ENCODE measurements at regions not wholly inside any gene's neighbourhood (a gene's known extent, or its start where the extent isn't known, plus 50 kb on each side); places are given as distances from the start of the nearest gene placed in this dataset.

DNA sequence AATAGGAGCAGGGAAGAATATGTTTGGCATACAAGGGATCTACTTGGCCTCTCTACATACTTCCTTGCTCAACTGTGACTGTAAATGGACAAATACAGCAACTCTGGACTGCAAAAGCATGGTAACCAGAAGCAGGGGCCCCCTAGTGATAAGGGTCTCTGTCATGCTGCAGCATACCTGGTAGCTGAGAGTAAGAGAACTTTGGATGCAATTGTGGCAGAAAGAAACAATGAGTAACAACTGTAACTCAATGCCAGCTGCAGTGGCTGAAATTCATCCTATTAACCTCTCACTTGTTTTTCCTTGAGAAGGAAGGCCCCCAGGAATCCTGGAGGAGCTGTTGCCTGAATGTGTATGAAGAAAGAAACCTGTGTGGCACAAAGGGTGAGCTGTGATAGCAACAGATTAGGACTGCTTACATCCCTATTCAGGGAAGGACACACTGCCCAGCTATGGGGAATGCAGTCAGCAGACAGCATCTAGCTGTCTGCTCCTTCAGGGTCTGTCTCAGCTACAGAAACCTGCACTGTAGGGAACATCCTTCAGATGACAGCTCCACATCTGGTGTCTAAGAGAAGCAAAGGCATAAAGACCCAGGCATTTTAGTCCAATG lies 468.1 kb upstream of the ACTBL2 start:
- H3K27me3 ChIP-seq (ENCODE audit: control insufficient read depth, insufficient read depth, low read length) = no peaks in the 10 kb centered on the region
- H3K36me3 ChIP-seq (ENCODE audit: control insufficient read depth, insufficient read depth, low read length) = no peaks in the 10 kb centered on the region
- no peaks in the 10 kb centered on the region for H3K4me1 ChIP-seq (ENCODE audit: control insufficient read depth, insufficient read depth, low read length, poor library complexity, severe bottlenecking)
- H3K27ac Mint-ChIP-seq = no peak overlapping the region
- H3K4me3 ChIP-seq (ENCODE audit: low read depth, low read length) = no peak overlapping the region
- H3K36me3 Mint-ChIP-seq = no peaks in the 10 kb centered on the region
- H3K4me1 Mint-ChIP-seq = no peaks in the 10 kb centered on the region
- no peaks in the 10 kb centered on the region for H3K9me3 ChIP-seq (ENCODE audit: control insufficient read depth in 2 of 2, low read length in 2 of 2)
- H3K9me3 Mint-ChIP-seq = peaks cover 0 to 3% (median 0%) of the 10 kb centered on the region in 7 donors
- no peak for DNase-seq
- H3K27ac ChIP-seq (ENCODE audit: insufficient read depth, low read length, poor library complexity, severe bottlenecking) = no peak overlapping the region
- no peak for ATAC-seq (ENCODE audit: low read depth in 2 of 2)
- H3K4me3 Mint-ChIP-seq = no peak overlapping the region
- no peaks in the 10 kb centered on the region for H3K27me3 Mint-ChIP-seq

DNA sequence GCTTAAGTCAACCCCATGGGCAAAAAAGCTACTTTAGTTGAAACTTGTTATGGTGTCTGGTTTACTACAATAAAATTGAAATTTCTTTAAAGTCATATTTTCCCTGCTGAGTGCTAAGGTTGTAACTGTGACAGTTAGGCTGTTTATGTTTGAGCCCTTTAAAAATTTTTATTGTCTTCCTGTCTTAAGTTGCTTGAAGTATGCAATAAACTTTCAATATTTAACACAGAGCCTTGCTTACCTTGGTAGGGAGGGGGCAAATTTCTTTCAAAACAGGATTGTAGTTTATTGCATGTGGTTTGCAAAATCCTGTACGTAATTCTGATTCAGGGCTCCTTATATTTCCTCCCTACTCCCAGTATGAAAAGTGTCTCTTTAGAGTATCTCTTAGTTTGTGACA lies 465.5 kb upstream of the ACTBL2 start:
- Mint-ChIP-seq H3K36me3 (no peaks in the 10 kb centered on the region), H3K4me1 (no peaks in the 10 kb centered on the region), H3K9me3 (peaks cover 0 to 4% (median 2%) of the 10 kb centered on the region in 7 donors), H3K27me3 (no peaks in the 10 kb centered on the region), H3K4me3 (no peak overlapping the region), H3K27ac (no peak overlapping the region)
- no peak for ATAC-seq (ENCODE audit: low read depth in 2 of 2)
- no peak overlapping the region for H3K4me3 ChIP-seq (ENCODE audit: low read depth, low read length)
- H3K27me3 ChIP-seq (ENCODE audit: control insufficient read depth, insufficient read depth, low read length) = no peaks in the 10 kb centered on the region
- no peaks in the 10 kb centered on the region for H3K36me3 ChIP-seq (ENCODE audit: control insufficient read depth, insufficient read depth, low read length)
- DNase-seq = no peak
- no peaks in the 10 kb centered on the region for H3K4me1 ChIP-seq (ENCODE audit: control insufficient read depth, insufficient read depth, low read length, poor library complexity, severe bottlenecking)
- H3K9me3 ChIP-seq (ENCODE audit: control insufficient read depth in 2 of 2, low read length in 2 of 2) = no peaks in the 10 kb centered on the region
- no peak overlapping the region for H3K27ac ChIP-seq (ENCODE audit: insufficient read depth, low read length, poor library complexity, severe bottlenecking)

- no peak overlapping the region for H3K4me3 Mint-ChIP-seq
- Histone ChIP-seq H3K36me3 (ENCODE audit: control insufficient read depth, insufficient read depth, low read length) (no peaks in the 10 kb centered on the region), H3K9me3 (ENCODE audit: control insufficient read depth in 2 of 2, low read length in 2 of 2) (no peaks in the 10 kb centered on the region), H3K27ac (ENCODE audit: insufficient read depth, low read length, poor library complexity, severe bottlenecking) (no peak overlapping the region), H3K4me3 (ENCODE audit: low read depth, low read length) (no peak overlapping the region), H3K4me1 (ENCODE audit: control insufficient read depth, insufficient read depth, low read length, poor library complexity, severe bottlenecking) (no peaks in the 10 kb centered on the region), H3K27me3 (ENCODE audit: control insufficient read depth, insufficient read depth, low read length) (no peaks in the 10 kb centered on the region)
- H3K36me3 Mint-ChIP-seq = no peaks in the 10 kb centered on the region
- H3K4me1 Mint-ChIP-seq = no peaks in the 10 kb centered on the region
- H3K27me3 Mint-ChIP-seq = no peaks in the 10 kb centered on the region
- no peak for ATAC-seq (ENCODE audit: low read depth in 2 of 2)
- H3K27ac Mint-ChIP-seq = no peak overlapping the region
- H3K9me3 Mint-ChIP-seq = peaks cover 0 to 4% (median 2%) of the 10 kb centered on the region in 7 donors
- DNase-seq = no peak
Observed at GRCh38 chr5:57947181-57947580, 464.6 kb upstream of the ACTBL2 start.

DNA sequence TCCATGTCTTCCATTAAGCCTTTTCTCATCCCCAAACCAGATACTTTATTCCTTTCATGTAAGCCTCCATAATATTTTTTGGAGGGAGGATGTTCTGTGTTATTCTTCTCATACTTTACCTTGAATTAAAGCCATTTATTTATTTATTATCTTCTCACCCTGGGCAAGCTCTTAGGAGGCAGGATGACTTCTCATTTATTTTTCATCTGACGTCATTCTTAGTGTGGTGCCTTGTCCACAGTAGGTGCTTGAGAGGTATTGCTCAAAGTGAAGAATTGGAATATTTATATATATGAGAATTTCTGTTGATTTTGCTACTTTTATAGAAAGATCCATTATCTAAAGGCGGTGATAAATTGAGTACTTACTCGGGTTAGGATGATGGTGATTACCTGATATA lies 458.3 kb upstream of the ACTBL2 start:
- H3K9me3 ChIP-seq (ENCODE audit: control insufficient read depth in 2 of 2, low read length in 2 of 2) = no peaks in the 10 kb centered on the region
- peaks cover 1% of the 10 kb centered on the region for H3K27me3 Mint-ChIP-seq
- no peaks in the 10 kb centered on the region for H3K36me3 Mint-ChIP-seq

GRCh38 chr5:57940236-57940635 lies 457.6 kb upstream of the ACTBL2 start:
- Mint-ChIP-seq H3K4me1 (no peaks in the 10 kb centered on the region), H3K9me3 (peaks cover 0 to 13% (median 3%) of the 10 kb centered on the region in 7 donors), H3K4me3 (no peak overlapping the region), H3K27ac (no peak overlapping the region), H3K36me3 (no peaks in the 10 kb centered on the region), H3K27me3 (peaks cover 4% of the 10 kb centered on the region)
- no peak overlapping the region for H3K27ac ChIP-seq (ENCODE audit: insufficient read depth, low read length, poor library complexity, severe bottlenecking)
- DNase-seq (no peak), ATAC-seq (ENCODE audit: low read depth in 2 of 2) (no peak)
- H3K4me3 ChIP-seq (ENCODE audit: low read depth, low read length) = no peak overlapping the region
- H3K9me3 ChIP-seq (ENCODE audit: control insufficient read depth in 2 of 2, low read length in 2 of 2) = no peaks in the 10 kb centered on the region
- no peaks in the 10 kb centered on the region for H3K36me3 ChIP-seq (ENCODE audit: control insufficient read depth, insufficient read depth, low read length)
- no peaks in the 10 kb centered on the region for H3K27me3 ChIP-seq (ENCODE audit: control insufficient read depth, insufficient read depth, low read length)
- no peaks in the 10 kb centered on the region for H3K4me1 ChIP-seq (ENCODE audit: control insufficient read depth, insufficient read depth, low read length, poor library complexity, severe bottlenecking)

More for the DNA sequence above, 458.3 kb upstream of the ACTBL2 start:
- Histone ChIP-seq H3K36me3 (ENCODE audit: control insufficient read depth, insufficient read depth, low read length) (no peaks in the 10 kb centered on the region), H3K27me3 (ENCODE audit: control insufficient read depth, insufficient read depth, low read length) (no peaks in the 10 kb centered on the region), H3K4me1 (ENCODE audit: control insufficient read depth, insufficient read depth, low read length, poor library complexity, severe bottlenecking) (no peaks in the 10 kb centered on the region), H3K4me3 (ENCODE audit: low read depth, low read length) (no peak overlapping the region), H3K27ac (ENCODE audit: insufficient read depth, low read length, poor library complexity, severe bottlenecking) (no peak overlapping the region)
- H3K9me3 Mint-ChIP-seq = peaks cover 0 to 9% (median 3%) of the 10 kb centered on the region in 7 donors
- no peaks in the 10 kb centered on the region for H3K4me1 Mint-ChIP-seq
- no peak for DNase-seq
- no peak overlapping the region for H3K4me3 Mint-ChIP-seq
- no peak overlapping the region for H3K27ac Mint-ChIP-seq
- ATAC-seq (ENCODE audit: low read depth in 2 of 2) = no peak

DNA sequence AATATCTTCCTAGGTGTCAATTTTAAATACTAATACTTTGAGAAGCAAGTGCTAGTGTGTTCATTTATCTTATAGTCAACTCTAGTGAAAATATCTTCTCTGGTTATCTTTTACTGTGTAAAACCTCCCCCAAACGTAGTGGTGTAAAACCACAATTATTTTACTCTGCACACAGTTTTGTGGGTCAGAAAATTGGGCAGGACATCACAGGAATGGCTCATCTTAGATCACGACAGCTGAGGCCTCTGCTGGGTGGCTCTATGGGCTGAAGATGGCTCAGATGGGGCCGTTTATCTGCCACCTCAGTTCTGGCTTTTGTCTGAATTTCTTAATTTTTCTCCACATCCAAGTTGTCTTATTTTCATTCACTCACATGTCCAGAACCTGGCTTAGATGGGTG lies 457.2 kb upstream of the ACTBL2 start:
- H3K4me1 ChIP-seq (ENCODE audit: control insufficient read depth, insufficient read depth, low read length, poor library complexity, severe bottlenecking) = no peaks in the 10 kb centered on the region
- H3K27ac ChIP-seq (ENCODE audit: insufficient read depth, low read length, poor library complexity, severe bottlenecking) = no peak overlapping the region
- ATAC-seq (ENCODE audit: low read depth in 2 of 2) (no peak), DNase-seq (no peak)
- H3K36me3 Mint-ChIP-seq = no peaks in the 10 kb centered on the region
- peaks cover 4% of the 10 kb centered on the region for H3K27me3 Mint-ChIP-seq
- H3K36me3 ChIP-seq (ENCODE audit: control insufficient read depth, insufficient read depth, low read length) = no peaks in the 10 kb centered on the region
- H3K9me3 Mint-ChIP-seq = peaks cover 0 to 13% (median 3%) of the 10 kb centered on the region in 7 donors
- H3K27ac Mint-ChIP-seq = no peak overlapping the region
- no peak overlapping the region for H3K4me3 Mint-ChIP-seq
- H3K9me3 ChIP-seq (ENCODE audit: control insufficient read depth in 2 of 2, low read length in 2 of 2) = no peaks in the 10 kb centered on the region
- no peak overlapping the region for H3K4me3 ChIP-seq (ENCODE audit: low read depth, low read length)
- no peaks in the 10 kb centered on the region for H3K27me3 ChIP-seq (ENCODE audit: control insufficient read depth, insufficient read depth, low read length)
- H3K4me1 Mint-ChIP-seq = no peaks in the 10 kb centered on the region

- no peaks in the 10 kb centered on the region for H3K4me1 Mint-ChIP-seq
- no peak overlapping the region for H3K27ac Mint-ChIP-seq
- no peaks in the 10 kb centered on the region for H3K27me3 ChIP-seq (ENCODE audit: control insufficient read depth, insufficient read depth, low read length)
- H3K36me3 ChIP-seq (ENCODE audit: control insufficient read depth, insufficient read depth, low read length) = no peaks in the 10 kb centered on the region
- peaks cover 0 to 13% (median 1%) of the 10 kb centered on the region in 7 donors for H3K9me3 Mint-ChIP-seq
- ATAC-seq (ENCODE audit: low read depth in 2 of 2) = no peak
- no peaks in the 10 kb centered on the region for H3K36me3 Mint-ChIP-seq
- H3K4me1 ChIP-seq (ENCODE audit: control insufficient read depth, insufficient read depth, low read length, poor library complexity, severe bottlenecking) = no peaks in the 10 kb centered on the region
- H3K9me3 ChIP-seq (ENCODE audit: control insufficient read depth in 2 of 2, low read length in 2 of 2) = no peaks in the 10 kb centered on the region
- H3K27me3 Mint-ChIP-seq = peaks cover 4% of the 10 kb centered on the region
- no peak for DNase-seq
- no peak overlapping the region for H3K4me3 Mint-ChIP-seq
- H3K4me3 ChIP-seq (ENCODE audit: low read depth, low read length) = no peak overlapping the region
- no peak overlapping the region for H3K27ac ChIP-seq (ENCODE audit: insufficient read depth, low read length, poor library complexity, severe bottlenecking)
Observed at GRCh38 chr5:57939335-57939734, 456.7 kb upstream of the ACTBL2 start.

- Histone ChIP-seq H3K4me3 (ENCODE audit: low read depth, low read length) (no peak overlapping the region), H3K9me3 (ENCODE audit: control insufficient read depth in 2 of 2, low read length in 2 of 2) (no peaks in the 10 kb centered on the region), H3K4me1 (ENCODE audit: control insufficient read depth, insufficient read depth, low read length, poor library complexity, severe bottlenecking) (no peaks in the 10 kb centered on the region), H3K36me3 (ENCODE audit: control insufficient read depth, insufficient read depth, low read length) (no peaks in the 10 kb centered on the region), H3K27me3 (ENCODE audit: control insufficient read depth, insufficient read depth, low read length) (no peaks in the 10 kb centered on the region), H3K27ac (ENCODE audit: insufficient read depth, low read length, poor library complexity, severe bottlenecking) (no peak overlapping the region)
- Mint-ChIP-seq H3K27ac (no peak overlapping the region), H3K36me3 (no peaks in the 10 kb centered on the region), H3K27me3 (peaks cover 4% of the 10 kb centered on the region), H3K4me3 (no peak overlapping the region), H3K9me3 (peaks cover 0 to 12% (median 0%) of the 10 kb centered on the region in 7 donors), H3K4me1 (no peaks in the 10 kb centered on the region)
- DNase-seq = no peak
- no peak for ATAC-seq (ENCODE audit: low read depth in 2 of 2)
Observed at GRCh38 chr5:57938174-57938557, 455.6 kb upstream of the ACTBL2 start.

Data from CD4-positive, CD25-positive, alpha-beta regulatory T cell (primary cell).